KG1 (cell line): ENCODE measurements at regions not wholly inside any gene's neighbourhood (a gene's known extent, or its start where the extent isn't known, plus 50 kb on each side); places are given as distances from the start of the nearest gene placed in this dataset.
"Not testable (repeated sequence)": the region's sequence is repeated elsewhere in the genome, so short reads cannot be mapped to it uniquely, and the experiment has no call there.

Source experiments
- DNase-seq: peaks from one replicate; lab custom pipeline; 2025; lab: John Stamatoyannopoulos, UW

GRCh38 chr9:10835791-10836463, 223.1 kb upstream of the PTPRD start:
- no peak for DNase-seq

GRCh38 chr9:10843151-10843550, 230.3 kb upstream of the PTPRD start:
- DNase-seq, result no peak

DNA sequence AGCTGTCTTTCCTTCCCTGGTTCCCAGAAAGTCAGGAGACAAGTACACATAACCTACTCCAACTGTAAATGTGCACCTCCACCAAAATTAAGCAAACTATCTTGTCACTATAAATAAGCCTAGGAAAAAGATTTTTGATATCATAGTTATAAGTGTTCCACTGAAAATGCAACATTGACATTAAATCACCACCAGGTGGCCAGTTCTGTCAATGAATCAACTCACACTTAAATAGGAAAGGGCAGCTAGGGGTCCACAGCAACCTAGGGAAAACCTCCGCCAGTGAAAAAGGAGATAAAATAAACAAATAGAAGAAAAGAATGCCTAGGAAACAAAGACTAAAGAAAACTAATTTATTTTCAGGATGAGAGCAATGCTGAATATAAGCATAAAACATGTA, 243.0 kb upstream of the PTPRD start:
- no peak for DNase-seq

DNA sequence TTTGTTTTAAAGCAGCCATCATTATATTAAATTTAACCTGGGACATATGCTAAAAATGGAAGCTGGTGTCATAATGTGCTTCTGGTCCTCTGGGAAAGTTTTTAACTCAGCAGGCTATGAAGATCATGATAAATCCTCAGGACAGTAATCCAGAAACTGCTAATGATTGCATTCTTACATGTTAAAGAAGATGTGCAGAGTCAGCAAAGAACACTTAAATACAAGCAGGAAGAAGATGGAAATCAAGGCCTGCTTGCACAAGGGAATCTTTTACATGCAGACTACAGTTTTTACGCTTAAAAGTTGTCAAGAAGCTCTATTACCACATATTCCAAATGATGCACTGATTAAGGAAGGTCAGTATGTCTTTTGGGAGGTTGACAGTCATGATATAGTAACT, 246.0 kb upstream of the PTPRD start:
- DNase-seq, result no peak

- DNase-seq, result no peak
Observed at GRCh38 chr9:10863476-10863875, 250.7 kb upstream of the PTPRD start.

DNA sequence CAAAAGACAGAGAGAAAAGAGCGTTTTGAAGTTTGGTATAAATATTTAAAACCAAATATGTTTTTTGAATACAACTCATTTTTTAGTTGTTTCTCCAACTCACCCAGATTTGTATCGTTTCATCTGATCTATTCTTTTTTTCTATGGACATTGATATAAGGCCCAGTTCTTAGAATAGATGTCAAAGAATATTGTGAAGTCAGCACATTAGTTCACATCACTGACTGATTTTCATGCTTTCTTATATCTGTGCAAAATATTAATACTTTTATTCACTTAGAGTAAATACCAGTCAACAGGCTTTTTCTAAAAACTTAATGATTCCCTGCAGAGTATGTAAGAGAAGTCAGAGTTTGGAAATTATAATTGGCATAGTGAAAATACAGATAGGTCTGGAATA, 254.4 kb upstream of the PTPRD start:
- DNase-seq, result no peak

- no peak for DNase-seq
Observed at GRCh38 chr9:10869687-10870086, 256.9 kb upstream of the PTPRD start.

- no peak for DNase-seq
Observed at GRCh38 chr9:10873999-10874398, 261.2 kb upstream of the PTPRD start.

- no peak for DNase-seq
Observed at GRCh38 chr9:10875752-10876151, 262.9 kb upstream of the PTPRD start.

DNA sequence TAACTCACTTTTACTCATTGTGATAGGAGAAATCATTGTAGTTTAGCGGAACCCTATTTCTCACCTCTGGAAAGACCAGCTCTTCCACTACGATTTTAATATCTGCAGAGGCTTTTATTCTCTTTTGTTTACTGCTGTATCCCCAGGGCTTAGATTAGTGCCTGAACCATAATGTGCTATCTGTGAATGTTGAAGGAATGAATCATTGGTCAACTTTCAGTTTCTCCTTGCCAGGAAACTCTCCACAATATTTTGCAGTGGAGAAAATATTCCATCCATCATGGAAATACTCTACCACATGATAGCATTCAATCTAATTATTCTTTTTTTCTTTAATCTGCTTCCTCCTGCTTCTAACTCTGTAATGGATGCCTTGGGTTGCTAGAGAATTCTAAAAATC, 263.5 kb upstream of the PTPRD start:
- DNase-seq, result no peak

- not testable (repeated sequence) for DNase-seq
Observed at GRCh38 chr9:10890266-10890665, 277.5 kb upstream of the PTPRD start.

GRCh38 chr9:10899509-10899908, 286.7 kb upstream of the PTPRD start:
- no peak for DNase-seq

DNA sequence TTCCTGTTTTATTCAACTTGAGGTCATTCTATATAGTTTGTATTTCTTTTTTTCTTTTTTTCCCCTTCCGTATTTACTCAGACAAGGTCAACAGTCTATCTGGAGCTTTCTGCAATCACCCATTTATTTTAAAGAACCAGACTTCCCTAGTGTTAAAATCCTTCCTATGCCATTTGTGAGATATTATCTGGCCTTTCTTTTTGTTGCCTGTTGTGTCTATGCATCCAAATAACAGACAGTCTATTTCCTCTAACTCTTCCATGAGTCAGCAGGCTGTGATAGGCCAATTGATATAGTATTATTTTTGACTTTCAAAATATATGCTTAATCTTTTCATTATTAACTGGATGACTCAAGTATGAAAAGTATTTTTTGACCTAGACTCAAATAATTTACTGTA, 291.2 kb upstream of the PTPRD start:
- DNase-seq, result no peak

- DNase-seq, result no peak
Observed at GRCh38 chr9:10910779-10911178, 298.0 kb upstream of the PTPRD start.

- no peak for DNase-seq
Observed at GRCh38 chr9:10911373-10911772, 298.6 kb upstream of the PTPRD start.

DNA sequence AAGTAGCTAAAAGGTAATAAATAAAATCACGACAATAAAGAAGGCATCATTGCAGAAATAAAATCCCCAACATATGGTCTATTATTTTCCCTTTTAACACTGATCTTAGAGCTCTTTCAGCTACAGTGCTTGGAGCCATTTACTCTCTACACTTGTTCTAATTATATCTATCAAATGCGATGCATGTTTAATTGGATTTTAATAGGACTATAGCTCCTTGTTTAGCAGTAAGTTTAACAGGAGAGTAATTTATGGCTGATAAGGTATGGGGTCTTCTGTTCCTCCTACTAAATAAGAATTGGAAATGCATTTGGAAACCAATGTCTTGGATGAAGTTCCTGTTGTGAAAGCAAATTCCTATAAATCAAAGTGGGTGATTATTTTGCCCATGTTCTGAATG, 304.2 kb upstream of the PTPRD start:
- DNase-seq, result no peak

DNA sequence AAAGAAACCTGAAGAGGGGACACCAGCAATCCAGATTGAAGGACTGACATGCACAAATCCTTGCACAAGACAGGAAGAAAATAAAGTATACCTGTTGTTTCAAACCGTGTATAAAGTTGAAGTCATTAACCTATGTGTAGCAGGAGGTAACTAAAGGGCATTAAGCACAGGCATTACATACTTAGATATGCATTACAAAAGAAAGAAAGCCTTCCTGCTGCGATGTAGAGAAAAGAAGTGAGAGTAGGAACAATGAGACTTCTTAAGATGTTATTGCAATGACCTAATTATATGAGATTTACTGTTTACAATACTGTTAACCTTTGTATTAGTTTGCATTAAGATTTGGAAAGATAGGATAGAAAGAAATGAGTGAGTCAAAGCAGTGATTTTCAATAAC, 308.9 kb upstream of the PTPRD start:
- no peak for DNase-seq

GRCh38 chr9:10925896-10926295, 313.1 kb upstream of the PTPRD start:
- DNase-seq, result no peak

DNA sequence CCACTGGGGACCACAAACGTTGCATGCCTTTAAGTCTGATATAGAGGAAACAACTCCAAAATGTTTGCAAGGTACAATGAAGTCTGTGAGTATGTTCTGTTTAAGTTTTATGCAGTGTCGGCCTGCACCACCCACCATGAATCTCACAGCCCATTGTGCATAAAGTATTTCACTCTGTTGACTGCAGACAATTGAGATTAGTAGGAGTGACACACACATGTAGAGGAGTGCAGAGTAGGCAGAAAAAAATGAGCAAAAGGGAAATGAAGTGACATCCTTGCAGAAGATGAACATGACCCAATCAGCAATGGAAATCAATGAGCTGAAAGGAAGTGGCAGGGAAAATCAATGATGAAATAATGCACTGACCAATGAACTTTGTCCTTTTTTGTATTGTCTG, 315.6 kb upstream of the PTPRD start:
- no peak for DNase-seq

DNA sequence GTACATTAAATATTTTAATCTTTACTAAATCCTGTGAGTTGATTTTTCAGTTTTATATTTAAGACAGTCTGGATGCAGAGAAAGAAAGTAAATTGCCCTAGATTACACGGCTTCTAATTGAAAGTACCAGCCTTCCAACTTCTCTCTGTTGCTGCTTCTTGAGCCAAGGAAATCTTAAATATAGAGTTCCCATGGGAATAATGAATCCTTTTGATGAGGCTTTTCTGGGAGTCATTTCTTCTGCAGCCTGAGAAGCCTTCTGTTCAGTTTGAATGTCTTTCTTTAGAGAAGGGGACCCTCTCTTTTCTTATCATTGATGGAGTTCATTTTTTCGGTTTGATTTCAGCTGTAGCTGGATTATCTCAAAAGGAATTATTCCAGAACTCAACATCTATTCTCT, 317.3 kb upstream of the PTPRD start:
- DNase-seq, result no peak

DNA sequence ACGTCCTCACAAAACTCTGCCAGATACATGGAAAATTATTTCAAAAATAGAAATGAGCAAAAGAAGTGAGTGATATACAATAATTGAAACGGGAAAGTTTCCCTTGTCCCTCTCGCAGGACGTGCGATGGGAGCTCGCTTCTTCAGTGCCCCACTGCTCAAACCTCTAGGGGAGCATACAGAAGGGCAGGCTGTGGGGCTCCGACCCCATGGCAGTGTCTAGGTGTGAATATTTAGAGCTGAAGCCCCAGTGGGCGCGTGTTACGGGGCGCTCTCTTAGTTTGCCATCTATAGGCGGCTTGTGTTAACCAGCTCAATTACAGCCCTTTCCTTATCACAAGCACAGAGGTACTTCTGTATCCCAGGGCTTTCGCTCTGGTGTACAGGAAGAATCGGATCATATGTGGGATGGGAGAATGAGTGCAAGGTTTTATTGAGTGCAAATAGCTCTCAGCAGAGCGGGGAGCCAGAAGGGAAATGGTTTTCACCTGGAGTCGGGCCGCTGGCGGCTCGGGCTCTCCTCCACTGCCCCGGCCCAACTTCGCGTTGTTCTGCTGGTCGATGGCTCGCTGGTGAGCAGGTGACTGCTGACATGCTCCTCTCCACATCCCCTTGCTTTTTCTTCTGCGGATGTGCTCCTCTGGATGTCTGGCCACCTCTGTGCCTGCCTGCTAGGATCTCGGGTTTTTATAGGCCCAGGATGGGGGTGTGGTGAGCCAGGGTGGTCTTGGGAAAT, 334.0 kb upstream of the PTPRD start:
- no peak for DNase-seq

DNA sequence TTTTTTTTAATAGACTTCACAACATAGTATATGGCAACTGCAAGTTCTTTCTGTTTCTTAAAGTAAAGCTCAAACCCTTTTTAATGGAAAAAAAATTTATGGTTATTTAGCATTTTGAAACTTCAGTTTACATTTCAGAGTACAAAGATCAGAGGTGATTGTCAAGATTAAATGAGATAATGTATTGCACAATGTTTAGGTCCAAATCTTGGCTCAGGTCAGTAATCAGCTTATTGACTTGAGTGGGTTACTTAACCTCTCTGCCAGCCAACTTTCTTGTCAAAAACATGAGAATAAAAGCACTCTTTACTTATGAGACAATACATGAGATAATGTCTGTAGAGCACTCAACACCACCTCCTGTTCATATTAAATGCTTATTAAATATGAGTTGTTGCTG, 345.1 kb upstream of the PTPRD start:
- no peak for DNase-seq

DNA sequence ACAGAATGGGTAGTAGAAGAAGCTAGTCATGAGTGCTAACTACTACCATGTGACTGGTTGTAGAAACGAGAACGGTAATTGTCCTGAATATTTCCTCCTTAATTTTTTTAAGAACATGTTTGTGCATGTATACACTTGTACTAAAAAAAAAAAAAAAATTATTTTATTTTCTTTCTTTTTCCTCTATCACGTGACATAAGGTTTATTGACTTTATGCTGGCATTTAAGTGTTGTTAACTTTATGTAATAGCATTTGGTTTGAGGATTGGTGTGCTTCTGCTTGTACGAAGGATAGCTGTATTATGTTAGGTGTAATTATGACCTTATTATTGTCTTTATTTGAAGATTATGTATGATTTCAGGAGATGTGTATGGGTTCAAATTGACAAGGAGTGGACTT, 349.1 kb upstream of the PTPRD start:
- DNase-seq, result no peak

DNA sequence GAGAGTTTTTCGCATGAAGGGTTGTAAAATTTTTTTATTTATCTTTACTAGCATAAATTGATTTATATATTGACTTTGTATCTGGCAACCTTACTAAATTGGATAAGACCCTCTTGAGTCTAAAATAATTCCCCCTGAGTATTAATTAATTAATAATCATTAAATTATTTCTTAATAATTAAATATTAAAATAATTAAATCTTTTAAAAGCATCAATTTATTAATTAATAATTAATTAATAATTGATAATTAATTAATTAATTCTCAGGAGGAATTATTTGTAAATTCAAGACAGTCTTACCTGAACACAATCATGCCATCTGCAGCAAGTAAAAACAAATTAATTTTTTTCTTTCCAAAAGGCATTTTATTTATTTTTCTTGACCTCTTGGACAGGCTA, 370.4 kb upstream of the PTPRD start:
- no peak for DNase-seq
